IMR-90 (cell line): ENCODE measurements at regions not wholly inside any gene's neighbourhood (a gene's known extent, or its start where the extent isn't known, plus 50 kb on each side); places are given as distances from the start of the nearest gene placed in this dataset.

Experiments used
- ATAC-seq: fragments of 200-7000 bp; cut with Tn5 transposase; 2 replicates; pipeline ENCODE4 v1.9.1; 2020; ENCODE audit warnings: low read depth, mild to moderate bottlenecking, moderate library complexity
- BruUV-seq: library from RNA; stranded (reverse); fragments of 400-500 nt; replicated peaks from 2 replicates; lab custom pipeline; 2021; lab: Mats Ljungman, UMichigan
- CTCF ChIA-PET: fragments of 300-600 bp; formaldehyde crosslinking; extraction: SDS; loops from one replicate; lab custom pipeline; 2021; ENCODE audit warnings: antibody characterized with exemption; lab: Yijun Ruan, JAX
- POLR2A ChIA-PET: fragments of 300-600 bp; sonication (Branson Sonifier 250); formaldehyde crosslinking; loops from one replicate; lab custom pipeline; 2022; ENCODE audit warnings: antibody characterized with exemption; ENCODE audit not compliant: unreplicated experiment; lab: Charles Lee
- DNase-seq: peaks from one replicate; pipeline ENCODE4 v3.0.0; 2013
- H2AFZ ChIP-seq: replicated peaks from 2 replicates; pipeline ENCODE3; 2013; ENCODE audit warnings: low read length, mild to moderate bottlenecking; ENCODE audit not compliant: poor library complexity
- H2AK5ac ChIP-seq: 2 replicates; pipeline ENCODE4 v1.6.1; 2013; ENCODE audit warnings: low read depth, low read length, inconsistent platforms
- H2AK9ac ChIP-seq: replicated peaks from 2 replicates; pipeline ENCODE3; 2013; ENCODE audit warnings: mild to moderate bottlenecking, low read depth, low read length, moderate library complexity; ENCODE audit not compliant: poor library complexity
- H2BK120ac ChIP-seq: 2 replicates; pipeline ENCODE4 v1.6.1; 2013; ENCODE audit warnings: low read depth, low read length, inconsistent platforms
- H2BK15ac ChIP-seq: 3 replicates; pipeline ENCODE4 v1.6.1; 2013; ENCODE audit warnings: low read depth, low read length, inconsistent platforms
- H2BK20ac ChIP-seq: 2 replicates; pipeline ENCODE4 v1.6.1; 2013; ENCODE audit warnings: low read depth, mild to moderate bottlenecking, inconsistent platforms, low read length, moderate library complexity
- H2BK5ac ChIP-seq: 2 replicates; pipeline ENCODE4 v1.6.1; 2013; ENCODE audit warnings: mild to moderate bottlenecking, low read depth, low read length, inconsistent platforms; ENCODE audit not compliant: poor library complexity, severe bottlenecking
- H3K14ac ChIP-seq: replicated peaks from 2 replicates; pipeline ENCODE4 v1.6.1; 2013; ENCODE audit warnings: low read depth, low read length, inconsistent platforms
- H3K18ac ChIP-seq: 2 replicates; pipeline ENCODE4 v1.6.1; 2013; ENCODE audit warnings: low read depth, low read length, control low read depth
- H3K23ac ChIP-seq: 2 replicates; pipeline ENCODE4 v1.6.1; 2013; ENCODE audit warnings: low read depth, low read length, inconsistent platforms
- H3K27ac ChIP-seq: 2 replicates; pipeline ENCODE4 v1.5.1; 2013; ENCODE audit warnings: mild to moderate bottlenecking, control low read depth, low read length; ENCODE audit not compliant: insufficient read depth
- H3K27me3 ChIP-seq: 2 replicates; pipeline ENCODE4 v1.6.1; 2013; ENCODE audit warnings: low read length; ENCODE audit not compliant: control insufficient read depth, insufficient read depth
- H3K36me3 ChIP-seq: 2 replicates; pipeline ENCODE4 v1.6.1; 2013; ENCODE audit warnings: low read length, mixed read lengths; ENCODE audit not compliant: control insufficient read depth, insufficient read depth
- H3K4ac ChIP-seq: 2 replicates; pipeline ENCODE4 v1.6.1; 2013; ENCODE audit warnings: low read depth, low read length, inconsistent platforms
- H3K4me1 ChIP-seq: 2 replicates; pipeline ENCODE4 v1.6.1; 2013; ENCODE audit warnings: low read length, mixed read lengths; ENCODE audit not compliant: control insufficient read depth, insufficient read depth
- H3K4me2 ChIP-seq: 2 replicates; pipeline ENCODE4 v1.6.1; 2013; ENCODE audit warnings: low read depth, mild to moderate bottlenecking, control low read depth, low read length, moderate library complexity
- H3K4me3 ChIP-seq: 2 replicates; pipeline ENCODE4 v1.5.1; 2013; ENCODE audit warnings: low read depth, mild to moderate bottlenecking, control low read depth, low read length, moderate library complexity; ENCODE audit not compliant: insufficient read depth
- H3K56ac ChIP-seq: 2 replicates; pipeline ENCODE4 v1.6.1; 2013; ENCODE audit warnings: low read length, inconsistent platforms; ENCODE audit not compliant: insufficient read depth; ENCODE audit errors: extremely low read depth
- H3K79me1 ChIP-seq, 2 experiments: 2 replicates each; pipeline ENCODE4 v1.6.1; 2013; ENCODE audit warnings: low read length in 2 of 2, inconsistent platforms in 1 of 2, low read depth in 1 of 2
- H3K9ac ChIP-seq: 2 replicates; pipeline ENCODE4 v1.6.1; 2013; ENCODE audit warnings: low read depth, low read length, control low read depth
- H3K9me1 ChIP-seq: 2 replicates; pipeline ENCODE4 v1.6.1; 2013; ENCODE audit warnings: low read length, inconsistent platforms; ENCODE audit not compliant: insufficient read depth
- H3K9me3 ChIP-seq: 2 replicates; pipeline ENCODE4 v1.6.1; 2013; ENCODE audit warnings: low read length; ENCODE audit not compliant: control insufficient read depth, insufficient read depth
- H4K20me1 ChIP-seq: 2 replicates; pipeline ENCODE4 v1.6.1; 2013; ENCODE audit warnings: low read length, inconsistent platforms; ENCODE audit not compliant: insufficient read depth
- H4K5ac ChIP-seq: 2 replicates; pipeline ENCODE4 v1.6.1; 2013; ENCODE audit warnings: mild to moderate bottlenecking, low read depth, low read length, control low read depth
- H4K8ac ChIP-seq, 2 experiments: 2 replicates each; pipeline ENCODE4 v1.6.1; 2013; ENCODE audit warnings: low read depth in 2 of 2, low read length in 2 of 2, control low read depth in 1 of 2, inconsistent platforms in 1 of 2
- H4K91ac ChIP-seq: 2 replicates; pipeline ENCODE4 v1.6.1; 2013; ENCODE audit warnings: low read depth, low read length, inconsistent platforms; ENCODE audit not compliant: insufficient read depth
- BHLHE40 ChIP-seq: fragments of 150-350 bp; IDR thresholded peaks from 2 replicates; pipeline ENCODE4 v1.6.1; 2016; ENCODE audit warnings: mild to moderate bottlenecking, low read depth, low read length
- CHD1 ChIP-seq: IDR thresholded peaks from 2 replicates; pipeline ENCODE4 v1.6.1; 2012; ENCODE audit warnings: low read depth, low read length, improper control_type of control experiment
- CTCF ChIP-seq: conservative IDR thresholded peaks from 2 replicates; pipeline ENCODE4 v1.5.1; 2012; ENCODE audit warnings: mild to moderate bottlenecking, low read depth, low read length, improper control_type of control experiment
- FOS ChIP-seq: fragments of 150-350 bp; IDR thresholded peaks from 2 replicates; pipeline ENCODE4 v1.6.1; 2016; ENCODE audit warnings: low read depth, low read length
- MAFK ChIP-seq: IDR thresholded peaks from 2 replicates; pipeline ENCODE4 v1.6.1; 2012; ENCODE audit warnings: low read depth, low read length, improper control_type of control experiment
- MAZ ChIP-seq: IDR thresholded peaks from 2 replicates; pipeline ENCODE4 v1.6.1; 2012; ENCODE audit warnings: low read depth, mild to moderate bottlenecking, low read length, improper control_type of control experiment, moderate library complexity, borderline replicate concordance
- MXI1 ChIP-seq: IDR thresholded peaks from 2 replicates; pipeline ENCODE4 v1.6.1; 2012; ENCODE audit warnings: low read depth, mild to moderate bottlenecking, low read length, moderate library complexity, borderline replicate concordance
- NFE2L2 ChIP-seq: fragments of 150-350 bp; IDR thresholded peaks from 2 replicates; pipeline ENCODE4 v1.6.1; 2016; ENCODE audit warnings: low read depth, mild to moderate bottlenecking, low read length
- RAD21 ChIP-seq: IDR thresholded peaks from 2 replicates; pipeline ENCODE4 v1.6.1; 2012; ENCODE audit warnings: low read length, improper control_type of control experiment
- RCOR1 ChIP-seq: IDR thresholded peaks from 2 replicates; pipeline ENCODE4 v1.6.1; 2012; ENCODE audit warnings: mild to moderate bottlenecking, low read length, improper control_type of control experiment; ENCODE audit not compliant: insufficient replicate concordance
- SMC3 ChIP-seq: fragments of 150-350 bp; IDR thresholded peaks from 2 replicates; pipeline ENCODE4 v1.6.1; 2016; ENCODE audit warnings: low read depth, mild to moderate bottlenecking, antibody characterized with exemption, low read length, moderate library complexity
- WGBS, 2 experiments: methylation state at CpG; one replicate each; pipeline versions ENCODE4 v1.1.5 to v1.1.7; 2013; ENCODE audit warnings: missing lambda C conversion rate in 2 of 2; ENCODE audit not compliant: insufficient read length in 1 of 2; ENCODE audit errors: extremely low coverage in 2 of 2; 5-methylcytosine and 5-hydroxymethylcytosine counted together
- dilution Hi-C: fragments of 300-500 bp; cut with HindIII; formaldehyde crosslinking; loops from one replicate; pipeline ENCODE4 v1.14.3; 2018; ENCODE audit warnings: low sequenced_read_pairs; ENCODE audit not compliant: unreplicated experiment
- in situ Hi-C: fragments of 300-500 bp; cut with MboI; formaldehyde crosslinking; loops from 3 replicates; pipeline ENCODE4 v1.14.3; 2019; ENCODE audit warnings: low sequenced_read_pairs, inconsistent platforms, mixed read lengths
- intact Hi-C: fragments of 100-400 bp; cut with micrococcal nuclease; formaldehyde crosslinking; loops from 2 replicates; pipeline ENCODE4 v1.10.0; 2022
- TF ChIP-seq, protein P1 (sequence below): fragments of 150-350 bp; IDR thresholded peaks from 2 replicates; pipeline ENCODE4 v1.6.1; 2017; ENCODE audit warnings: mild to moderate bottlenecking, antibody characterized with exemption, low read length, low read depth
- TF ChIP-seq, protein P2 (sequence below): fragments of 150-350 bp; IDR thresholded peaks from 2 replicates; pipeline ENCODE4 v1.6.1; 2016; ENCODE audit warnings: low read depth, mild to moderate bottlenecking, low read length, moderate library complexity, borderline replicate concordance

- H3K36me3 ChIP-seq, result no peaks in the 10 kb centered on the region
- H3K4me2 ChIP-seq, result no peak overlapping the region
- H2AK5ac ChIP-seq, result no peak overlapping the region
- WGBS, 2 experiments, result no CpG with 5 or more reads among the region's 9 CpGs
- no peak overlapping the region for H3K27ac ChIP-seq
- no peak for TF ChIP-seq CTCF
- TF ChIP-seq RCOR1, result no peak
- TF ChIP-seq SMC3, result no peak
- no peak for TF ChIP-seq MAZ
- no peak for TF ChIP-seq MXI1
- TF ChIP-seq MAFK, result no peak
- TF ChIP-seq BHLHE40, result no peak
- TF ChIP-seq FOS, result no peak
- TF ChIP-seq RAD21, result no peak
- TF ChIP-seq CHD1, result no peak
- TF ChIP-seq, protein P1, sequence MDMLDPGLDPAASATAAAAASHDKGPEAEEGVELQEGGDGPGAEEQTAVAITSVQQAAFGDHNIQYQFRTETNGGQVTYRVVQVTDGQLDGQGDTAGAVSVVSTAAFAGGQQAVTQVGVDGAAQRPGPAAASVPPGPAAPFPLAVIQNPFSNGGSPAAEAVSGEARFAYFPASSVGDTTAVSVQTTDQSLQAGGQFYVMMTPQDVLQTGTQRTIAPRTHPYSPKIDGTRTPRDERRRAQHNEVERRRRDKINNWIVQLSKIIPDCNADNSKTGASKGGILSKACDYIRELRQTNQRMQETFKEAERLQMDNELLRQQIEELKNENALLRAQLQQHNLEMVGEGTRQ, result no peak
- TF ChIP-seq, protein P2, sequence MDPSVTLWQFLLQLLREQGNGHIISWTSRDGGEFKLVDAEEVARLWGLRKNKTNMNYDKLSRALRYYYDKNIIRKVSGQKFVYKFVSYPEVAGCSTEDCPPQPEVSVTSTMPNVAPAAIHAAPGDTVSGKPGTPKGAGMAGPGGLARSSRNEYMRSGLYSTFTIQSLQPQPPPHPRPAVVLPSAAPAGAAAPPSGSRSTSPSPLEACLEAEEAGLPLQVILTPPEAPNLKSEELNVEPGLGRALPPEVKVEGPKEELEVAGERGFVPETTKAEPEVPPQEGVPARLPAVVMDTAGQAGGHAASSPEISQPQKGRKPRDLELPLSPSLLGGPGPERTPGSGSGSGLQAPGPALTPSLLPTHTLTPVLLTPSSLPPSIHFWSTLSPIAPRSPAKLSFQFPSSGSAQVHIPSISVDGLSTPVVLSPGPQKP, result no peak
- no peak for TF ChIP-seq NFE2L2
- in situ Hi-C loops, result no loop called here
- no peak overlapping the region for H2AK9ac ChIP-seq
- H2AFZ ChIP-seq, result no peak overlapping the region
- BruUV-seq, result no TSS peak
- no peak overlapping the region for H2BK20ac ChIP-seq
- no peak overlapping the region for H2BK120ac ChIP-seq
- H3K18ac ChIP-seq, result no peak overlapping the region
- no peaks in the 10 kb centered on the region for H3K9me3 ChIP-seq
- peaks cover 7% of the 10 kb centered on the region for H3K9me1 ChIP-seq
- ChIA-PET POLR2A (no interaction called here), CTCF (no interaction called here)
- H3K56ac ChIP-seq, result no peak overlapping the region
- intact Hi-C loops, result no loop called here
- H2BK15ac ChIP-seq, result no peak overlapping the region
- H3K4ac ChIP-seq, result no peak overlapping the region; the same call in 1 of the 2 replicates
- no peak overlapping the region for H4K91ac ChIP-seq
- H2BK5ac ChIP-seq, result no peak overlapping the region
- H3K4me1 ChIP-seq, result peaks cover 10% of the 10 kb centered on the region
- 0 out of 2 replicates have a peak, but pooled peaks cover 4% of the 10 kb centered on the region for H4K20me1 ChIP-seq
- no peaks in the 10 kb centered on the region for H3K79me1 ChIP-seq
- no peak overlapping the region for H3K9ac ChIP-seq
- no peak for ATAC-seq
- H3K23ac ChIP-seq, result no peak overlapping the region
- DNase-seq, result no peak
- no peak overlapping the region for H3K14ac ChIP-seq
- H4K8ac ChIP-seq, result no peak overlapping the region
- no peak overlapping the region for H3K4me3 ChIP-seq
- no peaks in the 10 kb centered on the region for H3K27me3 ChIP-seq
- dilution Hi-C loops, result no loop called here
- H4K5ac ChIP-seq, result no peak overlapping the region
Observed at GRCh38 chr2:53509831-53510388, 257.7 kb upstream of the CHAC2 start.
